ENCODE measurements at regions not wholly inside any gene's neighbourhood (a gene's known extent, or its start where the extent isn't known, plus 50 kb on each side); places are given as distances from the start of the nearest gene placed in this dataset.

- no peak for TF ChIP-seq POLR2AphosphoS5 (IDR thresholded peaks at IDR 0.05; ENCODE audit: low read depth, low read length)
These were observed 154.6 kb upstream of the FAT1 start for GRCh38 chr4:186878203-186878776.

GRCh38 chr4:186881521-186882220 lies 158.0 kb upstream of the FAT1 start:
- TF ChIP-seq FOXP2 (optimal IDR thresholded peaks at IDR 0.05; ENCODE audit: borderline replicate concordance, extremely low read depth, extremely low read length, insufficient read depth), result no peak
- TF ChIP-seq POLR2AphosphoS5 (IDR thresholded peaks at IDR 0.05; ENCODE audit: low read depth, low read length), result no peak
- no peak for TF ChIP-seq SIN3A (IDR thresholded peaks at IDR 0.05; ENCODE audit: borderline replicate concordance, insufficient read depth, low read length)
- TF ChIP-seq TAF1 (IDR thresholded peaks at IDR 0.05; ENCODE audit: borderline replicate concordance, insufficient read depth, low read length), result no peak
- TF ChIP-seq, protein P1, sequence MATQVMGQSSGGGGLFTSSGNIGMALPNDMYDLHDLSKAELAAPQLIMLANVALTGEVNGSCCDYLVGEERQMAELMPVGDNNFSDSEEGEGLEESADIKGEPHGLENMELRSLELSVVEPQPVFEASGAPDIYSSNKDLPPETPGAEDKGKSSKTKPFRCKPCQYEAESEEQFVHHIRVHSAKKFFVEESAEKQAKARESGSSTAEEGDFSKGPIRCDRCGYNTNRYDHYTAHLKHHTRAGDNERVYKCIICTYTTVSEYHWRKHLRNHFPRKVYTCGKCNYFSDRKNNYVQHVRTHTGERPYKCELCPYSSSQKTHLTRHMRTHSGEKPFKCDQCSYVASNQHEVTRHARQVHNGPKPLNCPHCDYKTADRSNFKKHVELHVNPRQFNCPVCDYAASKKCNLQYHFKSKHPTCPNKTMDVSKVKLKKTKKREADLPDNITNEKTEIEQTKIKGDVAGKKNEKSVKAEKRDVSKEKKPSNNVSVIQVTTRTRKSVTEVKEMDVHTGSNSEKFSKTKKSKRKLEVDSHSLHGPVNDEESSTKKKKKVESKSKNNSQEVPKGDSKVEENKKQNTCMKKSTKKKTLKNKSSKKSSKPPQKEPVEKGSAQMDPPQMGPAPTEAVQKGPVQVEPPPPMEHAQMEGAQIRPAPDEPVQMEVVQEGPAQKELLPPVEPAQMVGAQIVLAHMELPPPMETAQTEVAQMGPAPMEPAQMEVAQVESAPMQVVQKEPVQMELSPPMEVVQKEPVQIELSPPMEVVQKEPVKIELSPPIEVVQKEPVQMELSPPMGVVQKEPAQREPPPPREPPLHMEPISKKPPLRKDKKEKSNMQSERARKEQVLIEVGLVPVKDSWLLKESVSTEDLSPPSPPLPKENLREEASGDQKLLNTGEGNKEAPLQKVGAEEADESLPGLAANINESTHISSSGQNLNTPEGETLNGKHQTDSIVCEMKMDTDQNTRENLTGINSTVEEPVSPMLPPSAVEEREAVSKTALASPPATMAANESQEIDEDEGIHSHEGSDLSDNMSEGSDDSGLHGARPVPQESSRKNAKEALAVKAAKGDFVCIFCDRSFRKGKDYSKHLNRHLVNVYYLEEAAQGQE (IDR thresholded peaks at IDR 0.05; ENCODE audit: insufficient read depth in 1 of 2, low read depth in 2 of 2, low read length in 2 of 2), result no peak

GRCh38 chr4:186882293-186882692 lies 158.6 kb upstream of the FAT1 start:
- TF ChIP-seq, protein P1 (IDR thresholded peaks at IDR 0.05; ENCODE audit: insufficient read depth in 1 of 2, low read depth in 2 of 2, low read length in 2 of 2), result no peak
- TF ChIP-seq TAF1 (IDR thresholded peaks at IDR 0.05; ENCODE audit: borderline replicate concordance, insufficient read depth, low read length) (no peak), SIN3A (IDR thresholded peaks at IDR 0.05; ENCODE audit: borderline replicate concordance, insufficient read depth, low read length) (no peak), POLR2AphosphoS5 (IDR thresholded peaks at IDR 0.05; ENCODE audit: low read depth, low read length) (no peak), FOXP2 (optimal IDR thresholded peaks at IDR 0.05; ENCODE audit: borderline replicate concordance, extremely low read depth, extremely low read length, insufficient read depth) (no peak)

GRCh38 chr4:186885289-186885688 lies 161.6 kb upstream of the FAT1 start:
- TF ChIP-seq POLR2AphosphoS5 (IDR thresholded peaks at IDR 0.05; ENCODE audit: low read depth, low read length) (no peak), SIN3A (IDR thresholded peaks at IDR 0.05; ENCODE audit: borderline replicate concordance, insufficient read depth, low read length) (no peak), TAF1 (IDR thresholded peaks at IDR 0.05; ENCODE audit: borderline replicate concordance, insufficient read depth, low read length) (no peak), FOXP2 (optimal IDR thresholded peaks at IDR 0.05; ENCODE audit: borderline replicate concordance, extremely low read depth, extremely low read length, insufficient read depth) (no peak)
- TF ChIP-seq, protein P1 (IDR thresholded peaks at IDR 0.05; ENCODE audit: insufficient read depth in 1 of 2, low read depth in 2 of 2, low read length in 2 of 2), result no peak

DNA sequence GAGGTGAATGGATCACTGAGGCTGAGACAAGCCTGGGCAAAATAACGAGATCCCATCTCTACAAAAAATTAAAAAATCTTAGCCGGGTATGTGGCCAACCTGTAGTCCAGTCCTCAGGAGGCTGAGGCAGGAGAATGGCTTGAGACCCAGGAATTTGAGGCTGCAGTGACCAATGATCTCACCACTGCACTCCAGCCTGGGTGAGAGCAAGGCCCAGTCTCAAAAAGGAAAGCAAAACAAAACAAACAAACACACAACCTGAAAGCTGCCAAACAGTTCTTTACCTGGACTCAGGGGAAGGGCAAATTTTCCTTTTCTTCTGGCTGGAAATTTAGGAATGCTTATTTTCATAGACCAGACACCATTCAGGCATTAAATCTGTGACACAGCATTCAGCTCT lies 163.1 kb upstream of the FAT1 start:
- TF ChIP-seq, protein P1 (IDR thresholded peaks at IDR 0.05; ENCODE audit: insufficient read depth in 1 of 2, low read depth in 2 of 2, low read length in 2 of 2), result no peak
- TF ChIP-seq POLR2AphosphoS5 (IDR thresholded peaks at IDR 0.05; ENCODE audit: low read depth, low read length) (no peak), TAF1 (IDR thresholded peaks at IDR 0.05; ENCODE audit: borderline replicate concordance, insufficient read depth, low read length) (no peak), FOXP2 (optimal IDR thresholded peaks at IDR 0.05; ENCODE audit: borderline replicate concordance, extremely low read depth, extremely low read length, insufficient read depth) (no peak), SIN3A (IDR thresholded peaks at IDR 0.05; ENCODE audit: borderline replicate concordance, insufficient read depth, low read length) (no peak)
